Nephron progenitor cell (in vitro differentiated cells): ENCODE measurements at regions not wholly inside any gene's neighbourhood (a gene's known extent, or its start where the extent isn't known, plus 50 kb on each side); places are given as distances from the start of the nearest gene placed in this dataset.
A peak's percentile ranks its signal among the peaks of the same experiment; 100 is the strongest.

Experiments used
- DNase-seq: peaks from one replicate; pipeline ENCODE4 v3.0.0; 2021
- H3K27ac Mint-ChIP-seq: 2 replicates; pipeline ENCODE4 v1.8.0; 2021; ENCODE audit warnings: mild to moderate bottlenecking, moderate library complexity, mixed read lengths
- H3K27me3 Mint-ChIP-seq: 2 replicates; pipeline ENCODE4 v1.8.0; 2021; ENCODE audit warnings: mild to moderate bottlenecking, low read depth, mixed read lengths; ENCODE audit not compliant: poor library complexity
- H3K36me3 Mint-ChIP-seq: 2 replicates; pipeline ENCODE4 v1.8.0; 2021; ENCODE audit warnings: low read depth, mixed read lengths
- H3K4me1 Mint-ChIP-seq: 2 replicates; pipeline ENCODE4 v1.8.0; 2021; ENCODE audit warnings: mixed read lengths
- H3K4me3 Mint-ChIP-seq: 2 replicates; pipeline ENCODE4 v1.8.0; 2021; ENCODE audit warnings: mild to moderate bottlenecking, moderate library complexity, mixed read lengths
- H3K9me3 Mint-ChIP-seq: 2 replicates; pipeline ENCODE4 v1.8.0; 2021; ENCODE audit warnings: mild to moderate bottlenecking, moderate library complexity, mixed read lengths
- TF ChIP-seq, protein P1 (sequence below): fragments of 200-600 bp; sonication (generic); IDR thresholded peaks from 2 replicates; pipeline ENCODE4 v1.5.0; 2021; ENCODE audit warnings: antibody characterized with exemption

GRCh38 chr14:21880918-21881317 is 207.3 kb upstream of the OR4E1 start:
- H3K27ac Mint-ChIP-seq = no peak overlapping the region
- H3K9me3 Mint-ChIP-seq = peaks cover 15% of the 10 kb centered on the region
- peaks cover 4% of the 10 kb centered on the region for H3K27me3 Mint-ChIP-seq
- H3K36me3 Mint-ChIP-seq = no peaks in the 10 kb centered on the region
- TF ChIP-seq, protein P1, sequence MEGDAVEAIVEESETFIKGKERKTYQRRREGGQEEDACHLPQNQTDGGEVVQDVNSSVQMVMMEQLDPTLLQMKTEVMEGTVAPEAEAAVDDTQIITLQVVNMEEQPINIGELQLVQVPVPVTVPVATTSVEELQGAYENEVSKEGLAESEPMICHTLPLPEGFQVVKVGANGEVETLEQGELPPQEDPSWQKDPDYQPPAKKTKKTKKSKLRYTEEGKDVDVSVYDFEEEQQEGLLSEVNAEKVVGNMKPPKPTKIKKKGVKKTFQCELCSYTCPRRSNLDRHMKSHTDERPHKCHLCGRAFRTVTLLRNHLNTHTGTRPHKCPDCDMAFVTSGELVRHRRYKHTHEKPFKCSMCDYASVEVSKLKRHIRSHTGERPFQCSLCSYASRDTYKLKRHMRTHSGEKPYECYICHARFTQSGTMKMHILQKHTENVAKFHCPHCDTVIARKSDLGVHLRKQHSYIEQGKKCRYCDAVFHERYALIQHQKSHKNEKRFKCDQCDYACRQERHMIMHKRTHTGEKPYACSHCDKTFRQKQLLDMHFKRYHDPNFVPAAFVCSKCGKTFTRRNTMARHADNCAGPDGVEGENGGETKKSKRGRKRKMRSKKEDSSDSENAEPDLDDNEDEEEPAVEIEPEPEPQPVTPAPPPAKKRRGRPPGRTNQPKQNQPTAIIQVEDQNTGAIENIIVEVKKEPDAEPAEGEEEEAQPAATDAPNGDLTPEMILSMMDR = no peak
- no peak overlapping the region for H3K4me3 Mint-ChIP-seq
- no peak for DNase-seq
- no peaks in the 10 kb centered on the region for H3K4me1 Mint-ChIP-seq

GRCh38 chr14:21875791-21876190 is 202.2 kb upstream of the OR4E1 start:
- DNase-seq = no peak
- Mint-ChIP-seq H3K27ac (no peak overlapping the region), H3K9me3 (no peaks in the 10 kb centered on the region), H3K4me1 (no peaks in the 10 kb centered on the region), H3K4me3 (no peak overlapping the region), H3K27me3 (peaks cover 18% of the 10 kb centered on the region), H3K36me3 (no peaks in the 10 kb centered on the region)
- TF ChIP-seq, protein P1 = no peak

DNA sequence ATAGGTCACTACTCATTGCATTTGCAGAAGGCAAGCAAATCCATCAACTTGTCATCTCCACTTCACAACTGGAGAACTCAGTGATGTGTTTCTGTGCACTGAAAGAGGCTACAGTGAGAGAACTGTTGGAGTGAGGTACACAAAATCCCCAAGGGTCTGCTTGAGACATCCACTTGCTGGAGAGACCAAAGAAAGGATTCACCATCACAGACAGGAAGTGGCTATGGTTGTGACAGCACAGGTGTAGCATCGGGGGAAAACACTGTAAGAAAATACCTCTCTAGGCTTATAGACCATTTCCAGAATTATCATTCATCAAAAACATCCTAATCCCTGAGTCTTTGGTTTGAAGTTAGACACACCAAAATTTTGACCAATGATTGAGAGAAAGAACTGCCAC is 201.3 kb upstream of the OR4E1 start:
- TF ChIP-seq, protein P1 = no peak
- H3K27ac Mint-ChIP-seq = no peak overlapping the region

GRCh38 chr14:21874167-21874566 is 200.5 kb upstream of the OR4E1 start:
- TF ChIP-seq, protein P1 = no peak
- H3K27ac Mint-ChIP-seq = no peak overlapping the region
- DNase-seq = no peak

More for the DNA sequence above, 201.3 kb upstream of the OR4E1 start:
- no peak for DNase-seq
- Mint-ChIP-seq H3K4me3 (no peak overlapping the region), H3K4me1 (no peaks in the 10 kb centered on the region), H3K27me3 (peaks cover 18% of the 10 kb centered on the region), H3K36me3 (no peaks in the 10 kb centered on the region), H3K9me3 (peaks cover 5% of the 10 kb centered on the region)

GRCh38 chr14:21868442-21869046 is 194.9 kb upstream of the OR4E1 start:
- TF ChIP-seq, protein P1 = peak; percentile 68
- H3K4me3 Mint-ChIP-seq = no peak overlapping the region
- no peaks in the 10 kb centered on the region for H3K4me1 Mint-ChIP-seq
- DNase-seq = peak; percentile 71
- peaks cover 5% of the 10 kb centered on the region for H3K9me3 Mint-ChIP-seq
- peaks cover 6% of the 10 kb centered on the region for H3K27me3 Mint-ChIP-seq
- H3K27ac Mint-ChIP-seq = no peak overlapping the region
- H3K36me3 Mint-ChIP-seq = no peaks in the 10 kb centered on the region

More at GRCh38 chr14:21874167-21874566, 200.5 kb upstream of the OR4E1 start:
- no peaks in the 10 kb centered on the region for H3K36me3 Mint-ChIP-seq
- H3K27me3 Mint-ChIP-seq = peaks cover 18% of the 10 kb centered on the region
- no peak overlapping the region for H3K4me3 Mint-ChIP-seq
- peaks cover 5% of the 10 kb centered on the region for H3K9me3 Mint-ChIP-seq
- H3K4me1 Mint-ChIP-seq = no peaks in the 10 kb centered on the region

- no peak overlapping the region for H3K27ac Mint-ChIP-seq
- TF ChIP-seq, protein P1 = no peak
- peaks cover 6% of the 10 kb centered on the region for H3K27me3 Mint-ChIP-seq
- no peaks in the 10 kb centered on the region for H3K36me3 Mint-ChIP-seq
- DNase-seq = no peak
- H3K4me1 Mint-ChIP-seq = no peaks in the 10 kb centered on the region
- H3K9me3 Mint-ChIP-seq = peaks cover 5% of the 10 kb centered on the region
- no peak overlapping the region for H3K4me3 Mint-ChIP-seq
These were observed 193.9 kb upstream of the OR4E1 start for GRCh38 chr14:21867541-21867940.
